Activated CD8-positive, alpha-beta memory T cell treated with anti-CD3 and anti-CD28 coated beads, Interleukin-2, amount 50 U/mL, for 1 hour (primary cell): ENCODE measurements at regions not wholly inside any gene's neighbourhood (a gene's known extent, or its start where the extent isn't known, plus 50 kb on each side); places are given as distances from the start of the nearest gene placed in this dataset.
"Not testable (repeated sequence)": the region's sequence is repeated elsewhere in the genome, so short reads cannot be mapped to it uniquely, and the experiment has no call there.

Experiments
- DNase-seq: peaks from one replicate; pipeline ENCODE4 v3.0.0-alpha.2; 2020; ENCODE audit errors: extremely low read depth

- DNase-seq = not testable (repeated sequence)
Measured at GRCh38 chr2:87349006-87349405, 327.4 kb upstream of the PLGLB1 start.

- DNase-seq = not testable (repeated sequence)
Measured at GRCh38 chr2:87352178-87352934, 330.7 kb upstream of the PLGLB1 start.

GRCh38 chr2:87353408-87353807 lies 331.8 kb upstream of the PLGLB1 start:
- DNase-seq = not testable (repeated sequence)

GRCh38 chr2:87354102-87354501 lies 332.5 kb upstream of the PLGLB1 start:
- not testable (repeated sequence) for DNase-seq

- DNase-seq = not testable (repeated sequence)
Measured at GRCh38 chr2:87360250-87360649, 338.6 kb upstream of the PLGLB1 start.

- not testable (repeated sequence) for DNase-seq
Measured at GRCh38 chr2:87360927-87361326, 339.3 kb upstream of the PLGLB1 start.

GRCh38 chr2:87361805-87362204 lies 340.2 kb upstream of the PLGLB1 start:
- not testable (repeated sequence) for DNase-seq

- DNase-seq = not testable (repeated sequence)
Measured at GRCh38 chr2:87364379-87364778, 342.7 kb upstream of the PLGLB1 start.

GRCh38 chr2:87365038-87365437 lies 343.4 kb upstream of the PLGLB1 start:
- DNase-seq = not testable (repeated sequence)

- DNase-seq = not testable (repeated sequence)
Measured at GRCh38 chr2:87386063-87386560, 361.8 kb upstream of the PLGLB2 start.

- DNase-seq = not testable (repeated sequence)
Measured at GRCh38 chr2:87395784-87396183, 352.1 kb upstream of the PLGLB2 start.

GRCh38 chr2:87396551-87397265 lies 351.2 kb upstream of the PLGLB2 start:
- not testable (repeated sequence) for DNase-seq

- DNase-seq = not testable (repeated sequence)
Measured at GRCh38 chr2:87397276-87398065, 350.4 kb upstream of the PLGLB2 start.

- DNase-seq = not testable (repeated sequence)
Measured at GRCh38 chr2:87398567-87399305, 349.2 kb upstream of the PLGLB2 start.

- no peak for DNase-seq
Measured at GRCh38 chr2:87401726-87402345, 346.1 kb upstream of the PLGLB2 start.

- DNase-seq = no peak
Measured at GRCh38 chr2:87403893-87404175, 344.1 kb upstream of the PLGLB2 start.

- DNase-seq = not testable (repeated sequence)
Measured at GRCh38 chr2:87404411-87405255, 343.3 kb upstream of the PLGLB2 start.

GRCh38 chr2:87405531-87406216 lies 342.2 kb upstream of the PLGLB2 start:
- DNase-seq = not testable (repeated sequence)

GRCh38 chr2:87406406-87407175 lies 341.3 kb upstream of the PLGLB2 start:
- DNase-seq = not testable (repeated sequence)
